Amniotic stem cell (primary cell): ENCODE measurements at regions not wholly inside any gene's neighbourhood (a gene's known extent, or its start where the extent isn't known, plus 50 kb on each side); places are given as distances from the start of the nearest gene placed in this dataset.

ENCODE experiments used
- DNase-seq: peaks from one replicate; lab custom pipeline; 2025; lab: John Stamatoyannopoulos, UW

DNA sequence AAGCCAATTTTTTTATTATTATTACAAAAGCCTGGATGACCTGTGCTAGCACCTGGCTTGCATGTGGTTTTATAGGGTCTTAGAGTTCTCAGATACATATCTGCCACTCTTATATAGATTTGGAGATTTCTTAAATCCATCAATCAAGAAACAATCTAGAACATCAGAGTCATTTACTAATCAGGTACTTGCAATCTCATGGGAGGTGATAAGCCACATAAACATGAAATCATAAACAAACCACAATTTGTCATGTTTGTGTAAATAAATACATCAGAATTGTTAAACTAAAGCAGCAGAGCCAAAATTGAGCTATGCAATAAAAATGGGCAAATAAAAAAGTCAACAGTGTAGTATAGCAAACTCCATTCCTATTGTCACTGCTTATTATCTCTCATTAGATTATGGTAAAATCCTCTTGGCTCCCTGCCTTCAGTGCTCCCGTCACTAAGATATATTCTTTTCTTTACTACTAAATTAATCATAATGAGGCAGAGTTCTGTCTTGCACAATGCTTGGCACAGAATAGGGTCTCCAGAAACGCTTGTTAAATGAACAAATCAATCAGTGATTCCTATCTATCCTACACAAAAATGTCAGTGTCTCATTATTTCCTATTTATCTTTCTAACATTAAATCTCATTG, 108.7 kb upstream of the TTC29 start:
- no peak for DNase-seq

DNA sequence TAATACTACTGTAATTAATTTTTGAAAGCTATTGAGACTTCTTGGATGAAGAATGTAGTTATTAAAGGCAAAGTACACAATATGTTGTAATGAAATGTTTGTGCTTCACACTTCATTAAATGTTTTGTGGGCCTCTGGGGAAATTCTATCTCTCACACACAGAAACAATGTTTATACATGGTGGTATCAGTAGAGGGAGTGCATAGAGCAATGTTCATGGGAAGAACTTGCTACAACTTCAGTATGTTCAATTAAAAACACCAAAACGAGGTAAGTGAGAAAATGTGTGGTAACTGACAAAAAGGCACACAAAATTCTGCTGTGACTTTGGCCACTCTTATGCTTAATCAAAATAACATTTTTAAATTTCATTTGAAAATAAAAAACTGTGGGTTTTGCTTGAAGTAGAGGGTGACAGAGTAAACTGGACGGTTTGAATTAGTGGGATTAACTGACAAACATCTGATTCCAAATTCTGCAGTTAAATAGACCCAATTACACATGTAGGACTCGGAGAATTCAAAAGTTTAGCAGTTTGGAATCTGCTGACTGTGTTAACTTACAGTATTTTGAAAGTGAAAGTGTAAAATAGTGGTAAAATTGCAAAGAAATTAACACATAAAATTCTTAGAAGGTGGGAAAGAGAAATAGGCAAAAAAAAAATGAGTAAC, 111.4 kb upstream of the TTC29 start:
- DNase-seq = no peak

DNA sequence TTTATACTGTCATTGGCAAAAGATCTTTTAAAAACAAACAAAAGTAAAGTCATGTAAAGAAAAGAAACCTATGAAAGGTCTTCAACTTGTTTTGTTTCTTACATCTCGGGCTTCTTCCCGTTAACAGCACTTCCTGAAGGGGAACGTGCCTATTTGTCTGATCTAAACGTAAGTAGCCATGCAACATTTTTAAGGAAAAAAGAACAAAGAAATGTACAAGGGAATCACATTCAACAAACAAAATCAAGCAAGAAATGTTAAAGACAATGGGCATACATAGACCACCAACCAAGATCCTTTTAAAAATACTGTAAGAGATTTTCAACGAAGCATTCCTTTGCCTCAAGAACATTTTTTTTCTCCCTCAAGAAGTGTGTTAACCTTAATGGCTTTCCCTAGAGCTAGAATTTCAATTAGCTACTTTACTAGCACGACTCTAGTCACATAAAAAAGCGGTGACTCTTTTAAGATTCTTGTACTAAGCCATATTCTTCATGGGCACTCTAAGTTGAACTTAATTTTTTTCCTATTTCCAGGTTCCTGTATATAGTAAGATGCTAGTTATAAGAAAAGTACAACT, 112.0 kb upstream of the TTC29 start:
- DNase-seq = no peak

DNA sequence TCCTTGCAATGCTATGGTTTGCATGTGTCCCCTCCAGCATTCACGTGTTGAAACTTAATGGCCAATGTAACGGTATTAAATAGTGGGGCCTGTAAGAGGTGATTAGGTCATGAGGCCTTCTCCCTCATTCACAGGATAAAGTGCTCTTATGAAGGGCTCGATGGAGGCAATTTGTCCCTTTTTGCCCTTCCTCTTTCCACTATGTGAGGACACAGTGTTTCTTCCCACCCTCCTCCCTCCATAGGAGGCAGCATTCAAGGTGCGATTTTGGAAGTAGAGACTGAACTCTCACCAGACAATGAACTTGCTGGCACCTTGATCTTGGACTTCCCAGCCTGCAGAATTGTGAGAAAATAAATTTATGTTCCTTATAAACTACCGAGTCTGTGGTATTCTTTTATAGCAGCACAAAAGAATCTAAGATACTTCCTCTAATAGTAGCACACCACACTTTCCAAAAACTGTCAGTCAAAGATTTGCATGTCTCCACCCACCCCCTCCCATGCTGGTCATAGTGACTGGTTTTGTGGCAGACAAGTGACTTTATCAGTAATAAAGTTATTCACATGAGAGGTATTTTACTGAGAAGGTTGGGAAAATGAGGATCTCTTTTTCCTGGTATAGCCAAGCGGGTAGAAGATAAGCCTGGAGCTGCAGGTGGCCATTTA, 113.5 kb upstream of the TTC29 start:
- DNase-seq = no peak

DNA sequence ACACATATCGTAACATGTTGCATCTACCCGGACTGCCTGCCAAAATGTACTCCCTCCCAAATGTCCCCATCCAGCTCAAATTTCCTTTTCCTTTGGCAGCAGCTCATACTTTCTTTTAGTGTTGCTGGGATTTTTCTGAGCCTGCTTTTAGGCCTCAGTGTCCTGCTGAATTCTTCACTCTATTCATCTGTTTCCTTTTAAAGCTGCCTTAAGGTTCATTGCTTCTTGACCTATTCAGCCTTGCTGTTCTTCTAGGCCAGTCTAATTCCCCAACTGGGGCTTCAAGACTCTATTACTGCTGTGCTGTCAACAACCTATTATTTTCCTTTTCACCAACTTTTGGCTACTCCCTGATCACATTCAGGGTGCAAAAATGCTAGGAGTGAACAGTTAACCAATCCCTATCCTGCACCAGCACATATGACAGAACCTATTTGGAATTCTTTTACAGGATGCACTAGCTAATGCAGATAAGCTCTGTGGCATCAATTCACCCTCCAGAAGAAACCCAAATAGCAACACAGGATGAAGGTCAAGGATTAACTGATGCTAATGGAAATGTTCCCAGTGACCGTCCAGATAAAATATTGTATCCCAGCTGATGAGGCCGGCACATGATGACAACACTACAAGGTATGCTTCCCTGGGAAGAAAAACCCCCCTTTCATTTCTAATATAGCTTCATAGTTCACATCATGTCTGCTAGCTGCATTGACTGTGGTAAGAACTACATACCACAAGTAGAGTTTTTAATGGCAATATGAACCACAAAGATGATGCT, 114.7 kb upstream of the TTC29 start:
- DNase-seq = peak; percentile 60

DNA sequence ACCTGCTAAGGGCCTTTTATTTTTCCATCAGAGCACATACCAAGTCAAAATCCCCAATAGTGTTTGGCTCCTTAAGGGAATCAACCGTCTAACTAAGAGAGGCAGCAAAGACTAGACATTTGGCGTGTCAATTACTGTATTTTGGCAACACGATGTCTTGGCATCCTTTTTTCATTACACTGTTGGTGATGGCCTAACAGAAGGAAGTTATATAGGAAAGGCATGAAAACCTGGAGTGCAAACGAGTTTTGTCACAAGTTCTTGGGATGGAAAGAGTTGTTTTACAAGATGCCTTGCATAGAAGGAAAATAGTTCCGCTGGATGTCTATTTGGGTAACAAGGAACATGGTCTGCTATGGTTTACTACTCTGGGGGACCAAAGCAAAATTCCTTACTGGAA, 119.2 kb upstream of the TTC29 start:
- DNase-seq = no peak

DNA sequence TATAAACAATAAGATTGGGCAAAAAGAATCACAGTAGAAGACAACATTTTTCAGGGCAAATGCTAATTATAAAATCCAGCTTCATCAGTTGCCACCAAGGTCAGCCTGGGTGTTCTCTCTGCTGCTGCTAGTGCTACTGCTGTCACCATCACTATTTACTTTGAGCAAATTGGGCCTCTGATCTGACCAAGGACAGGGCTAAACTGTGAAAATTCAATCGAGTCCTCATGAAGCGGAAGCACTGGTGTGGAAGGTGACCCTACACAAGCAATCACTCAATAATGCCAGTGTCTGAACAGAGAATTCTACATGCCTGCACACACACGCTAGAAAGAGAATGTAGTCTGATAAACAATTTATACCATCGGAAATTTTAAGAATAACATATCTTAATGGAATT, 122.9 kb upstream of the TTC29 start:
- DNase-seq = no peak

DNA sequence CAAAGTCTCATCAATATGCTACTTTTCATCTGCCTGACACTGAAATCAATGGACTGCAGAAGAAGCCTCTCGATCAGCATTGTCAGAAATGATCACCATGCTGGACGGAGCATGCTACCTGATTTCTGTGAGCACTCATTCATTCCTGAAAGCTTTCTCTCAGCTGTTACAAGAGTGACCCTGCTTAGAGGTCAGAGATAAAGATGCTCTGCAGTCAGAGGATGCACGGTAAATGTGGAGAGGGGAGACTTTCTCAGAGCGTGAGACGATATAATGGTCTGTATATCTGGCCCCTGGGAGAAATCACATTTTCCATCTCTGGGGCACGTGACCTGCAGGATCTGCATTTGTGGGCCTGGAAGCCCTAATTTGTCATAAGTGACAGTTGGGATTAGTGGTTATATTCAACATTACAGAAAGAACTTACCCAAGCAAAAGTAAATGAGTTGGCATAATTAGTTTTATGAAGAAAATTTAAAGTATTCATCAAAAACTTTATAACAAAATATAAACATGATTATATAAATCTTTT, 125.6 kb upstream of the TTC29 start:
- DNase-seq = no peak

DNA sequence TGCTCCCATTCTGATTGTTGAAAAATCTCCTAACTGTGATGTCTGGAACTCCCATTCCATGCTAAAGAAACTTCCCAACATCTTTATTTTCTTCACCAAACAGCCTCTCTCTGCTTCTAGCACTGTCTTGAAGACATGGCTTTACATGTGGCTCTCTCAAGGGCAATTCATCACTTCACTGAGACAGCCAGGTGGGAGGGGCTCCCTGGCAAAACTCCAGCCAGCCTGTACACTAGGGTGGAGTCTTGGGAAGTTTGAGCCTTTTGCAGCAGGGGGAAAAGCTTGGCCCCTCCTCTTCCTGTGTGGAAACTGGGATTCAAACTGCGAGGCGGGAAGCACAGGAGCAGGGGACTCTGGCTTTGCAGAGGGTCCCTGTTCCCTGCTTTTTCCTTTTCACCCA, 130.5 kb upstream of the TTC29 start:
- no peak for DNase-seq

DNA sequence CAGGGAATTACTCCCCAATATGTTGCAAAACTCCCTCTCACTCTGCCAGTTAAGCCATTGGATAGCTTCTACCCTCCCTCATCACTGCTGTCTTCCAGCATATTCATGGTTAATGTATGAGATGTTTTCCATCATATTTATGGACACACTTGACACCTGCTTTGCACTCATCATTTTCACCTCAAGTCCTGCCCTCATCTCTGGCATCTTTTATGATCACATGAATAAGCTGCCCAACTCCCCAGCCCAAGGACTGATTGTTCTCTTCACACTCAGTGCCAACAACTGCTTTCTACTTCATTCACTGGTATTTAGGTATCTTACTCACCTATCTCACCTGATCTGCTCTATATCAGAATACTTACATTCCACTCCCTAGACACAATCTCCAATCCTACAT, 131.1 kb upstream of the TTC29 start:
- no peak for DNase-seq

DNA sequence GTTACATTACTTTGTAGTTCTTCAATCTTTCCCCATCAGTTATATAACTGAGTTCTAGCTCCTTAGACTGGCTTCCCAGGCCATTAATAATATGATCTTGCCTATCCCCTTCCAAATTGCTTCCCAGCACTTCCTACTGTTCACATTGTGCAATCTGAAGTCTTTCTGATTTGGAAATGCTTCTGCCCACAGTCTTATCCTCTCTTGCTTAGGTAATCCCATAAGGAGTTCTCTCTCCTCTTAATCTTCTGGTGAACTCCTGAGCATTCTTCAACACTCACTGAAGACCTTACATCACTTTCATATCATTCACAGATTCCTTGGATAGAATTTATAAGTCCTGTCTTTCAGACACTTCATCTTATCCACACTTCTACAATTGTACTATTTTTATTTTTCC, 132.7 kb upstream of the TTC29 start:
- DNase-seq = no peak

DNA sequence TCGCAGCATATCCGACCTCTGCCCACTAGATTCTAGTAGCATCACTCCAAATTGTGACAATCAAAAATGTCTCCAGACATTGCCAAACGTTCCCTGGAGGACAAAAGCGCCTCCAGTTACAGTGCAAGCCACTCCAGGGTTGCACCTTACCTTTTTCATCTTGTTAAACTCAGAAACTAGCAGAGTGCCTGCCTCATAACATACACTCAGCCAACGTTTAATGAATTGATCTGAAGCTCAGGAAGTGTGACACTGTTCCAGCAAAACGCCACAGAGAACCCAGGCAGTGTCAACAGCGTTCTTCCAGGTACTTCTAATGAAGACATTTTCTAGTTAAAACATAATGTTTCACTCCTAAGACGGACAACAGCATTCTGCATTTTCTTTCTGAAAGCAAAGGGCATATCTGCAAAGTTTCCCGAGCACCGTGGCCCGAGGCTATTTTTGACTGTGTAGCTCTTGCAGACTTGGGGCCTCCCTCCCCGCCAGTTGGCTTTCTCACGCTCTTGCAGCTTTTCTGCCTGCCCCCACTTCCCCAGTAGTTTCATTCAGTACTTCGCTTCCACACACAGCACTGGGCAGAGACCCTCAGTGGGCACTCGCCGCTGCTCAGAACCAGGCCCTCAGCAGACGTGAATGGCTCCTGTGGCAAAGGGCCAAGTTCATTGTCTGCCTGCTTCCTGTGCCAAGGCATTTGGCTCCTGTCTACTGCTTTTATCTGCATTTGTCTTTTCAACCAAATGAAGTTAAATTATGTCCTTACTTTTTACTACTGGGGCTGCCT, 133.4 kb upstream of the TTC29 start:
- no peak for DNase-seq

DNA sequence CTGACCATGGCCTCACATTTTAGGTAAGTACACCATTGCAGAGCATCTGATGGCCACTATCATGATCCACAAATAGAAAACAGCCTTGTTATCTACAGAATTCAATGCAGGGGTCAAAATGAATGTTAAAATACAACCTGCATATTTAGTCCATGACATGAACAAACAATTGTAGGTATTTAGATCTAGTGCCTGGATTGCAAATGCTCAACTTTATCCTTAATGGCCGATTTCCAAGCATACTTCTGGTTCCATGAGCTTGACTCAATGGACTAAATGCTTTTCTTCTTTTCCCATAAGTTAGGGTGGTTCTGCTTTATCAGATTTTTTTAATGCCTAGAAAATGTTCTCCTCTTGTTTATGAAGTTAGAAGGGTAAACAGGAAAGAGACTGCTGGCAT, 139.2 kb upstream of the TTC29 start:
- DNase-seq = no peak

DNA sequence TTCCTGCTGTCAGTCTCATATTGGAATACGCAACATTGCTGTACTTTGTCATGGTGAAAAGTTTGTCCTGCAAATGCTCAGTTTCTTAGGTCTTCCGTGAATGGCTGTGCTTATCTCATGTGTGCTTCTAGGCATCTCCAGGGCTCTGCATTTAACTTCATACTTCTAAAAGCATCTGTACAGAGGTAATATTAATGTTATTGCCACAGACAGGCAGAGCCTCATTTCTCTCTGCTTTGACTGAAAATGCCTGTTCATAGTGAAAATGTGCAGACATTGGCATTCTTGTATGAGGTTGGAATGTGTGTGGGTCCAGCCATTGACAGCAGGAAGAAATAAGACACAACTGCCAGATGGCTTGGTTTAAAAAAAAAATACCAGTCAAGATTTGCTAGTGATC, 140.1 kb upstream of the TTC29 start:
- DNase-seq = no peak

DNA sequence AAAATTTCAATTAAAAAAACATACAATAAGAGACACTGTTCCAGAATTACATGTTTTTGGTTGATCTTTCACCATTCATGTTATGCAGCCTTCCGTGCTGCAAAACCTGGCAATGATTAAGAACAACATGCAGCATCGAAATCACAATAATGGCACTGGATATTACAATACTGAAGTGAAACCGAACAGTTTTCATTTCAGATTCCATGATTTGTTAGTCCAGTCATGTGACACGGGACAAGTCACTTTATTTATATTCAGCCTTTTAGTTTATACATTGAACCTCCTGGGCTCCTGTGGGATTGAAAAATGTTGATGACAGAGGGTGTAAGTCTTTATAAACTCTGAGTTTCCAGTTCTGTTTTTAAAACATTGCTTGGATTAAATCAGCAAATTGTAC, 142.5 kb upstream of the TTC29 start:
- no peak for DNase-seq

DNA sequence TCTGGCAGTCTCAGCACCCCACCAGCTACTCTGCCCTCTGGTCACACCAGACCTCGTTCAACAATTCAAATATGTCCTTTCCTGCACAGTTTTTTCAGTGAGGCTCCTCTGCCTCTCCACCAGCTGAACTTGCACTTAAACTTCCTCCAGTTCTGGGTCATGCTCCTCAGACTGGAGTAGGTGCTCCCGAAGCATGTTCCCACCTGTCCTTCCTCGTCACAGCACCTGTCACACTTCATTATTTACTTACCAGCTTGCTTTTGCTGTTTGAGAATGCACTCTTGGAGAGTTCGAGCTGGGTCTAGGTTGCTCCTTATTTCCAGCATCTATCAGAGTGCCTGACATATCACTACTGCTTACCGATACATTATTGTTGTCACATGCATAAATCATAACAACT, 144.8 kb upstream of the TTC29 start:
- DNase-seq = no peak

DNA sequence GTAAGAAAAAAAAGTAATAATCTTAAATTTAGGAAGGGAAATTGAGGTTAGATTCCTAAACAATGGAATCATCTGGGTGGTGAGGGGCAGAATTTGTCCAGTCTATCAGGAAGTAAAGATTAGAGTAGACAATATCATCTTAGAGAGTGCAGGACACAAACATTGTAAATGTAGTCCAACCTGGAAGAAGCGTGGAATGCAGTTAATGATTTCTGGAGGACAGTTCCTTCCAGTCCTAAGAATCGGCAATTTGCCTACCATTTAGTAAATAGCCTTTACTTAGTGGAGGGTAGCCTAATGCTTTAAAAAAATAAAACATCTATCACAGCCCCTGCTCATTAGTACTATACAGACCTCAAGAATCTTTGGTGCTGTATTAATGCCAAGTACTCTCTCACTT, 147.5 kb upstream of the TTC29 start:
- no peak for DNase-seq

DNA sequence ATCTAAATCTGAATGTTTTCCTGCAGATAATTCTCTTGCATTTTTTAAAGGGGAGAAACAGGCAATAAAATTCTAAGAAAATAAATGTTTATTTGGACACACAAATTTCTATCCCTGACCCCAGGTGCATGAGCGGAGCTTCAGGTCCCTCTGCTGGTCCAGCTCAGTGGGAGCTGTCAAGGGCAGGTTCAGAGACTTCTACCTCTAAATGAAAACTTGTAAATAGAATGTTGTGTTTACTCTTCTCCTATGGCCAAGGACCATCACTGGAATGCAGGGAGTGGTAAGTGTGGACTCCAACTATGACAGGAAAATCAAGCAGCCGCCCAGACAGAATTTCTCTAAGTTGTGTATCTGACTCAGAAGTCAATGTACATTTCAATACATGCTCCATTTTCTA, 148.6 kb upstream of the TTC29 start:
- DNase-seq = no peak

DNA sequence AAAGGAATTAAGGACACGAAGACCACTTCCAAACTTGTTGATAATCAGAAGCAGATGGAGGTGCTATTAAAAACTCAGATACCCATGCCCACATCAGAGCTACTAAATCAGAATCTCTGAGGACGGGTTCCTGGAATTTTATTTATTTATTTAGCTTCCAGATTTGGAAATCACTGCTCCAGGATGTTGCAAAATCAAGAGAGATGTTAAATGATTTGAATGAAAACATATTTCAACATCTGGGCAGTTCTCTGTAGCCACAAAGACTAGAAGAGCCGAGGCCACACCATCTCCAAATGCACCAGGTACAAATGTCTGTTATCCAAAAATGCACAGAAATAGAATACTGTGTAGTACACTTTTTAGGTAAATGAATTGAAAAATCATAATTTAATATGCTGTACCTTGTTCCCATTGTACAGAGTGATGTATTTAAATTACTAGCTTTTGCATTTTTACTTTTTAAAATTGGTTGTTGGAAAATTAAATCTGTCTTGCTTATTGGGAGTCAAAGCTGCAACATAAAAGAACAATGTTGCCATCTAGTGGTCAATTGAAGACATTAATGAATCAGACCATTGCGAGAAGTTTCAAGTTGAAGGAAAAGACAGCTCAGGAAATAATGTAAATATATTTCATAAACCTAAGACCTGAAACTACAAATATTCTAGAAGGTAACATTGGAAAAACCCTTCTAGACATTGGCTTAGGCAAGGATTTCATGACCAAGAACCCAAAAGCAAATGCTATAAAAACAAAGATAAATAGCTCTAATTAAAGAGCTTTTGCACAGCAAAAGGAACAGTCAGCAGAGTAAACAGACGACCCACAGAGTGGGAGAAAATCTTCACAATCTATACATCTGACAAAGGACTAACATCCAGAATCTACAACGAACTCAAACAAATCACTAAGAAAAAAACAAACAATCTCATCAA, 151.3 kb upstream of the TTC29 start:
- DNase-seq = no peak

DNA sequence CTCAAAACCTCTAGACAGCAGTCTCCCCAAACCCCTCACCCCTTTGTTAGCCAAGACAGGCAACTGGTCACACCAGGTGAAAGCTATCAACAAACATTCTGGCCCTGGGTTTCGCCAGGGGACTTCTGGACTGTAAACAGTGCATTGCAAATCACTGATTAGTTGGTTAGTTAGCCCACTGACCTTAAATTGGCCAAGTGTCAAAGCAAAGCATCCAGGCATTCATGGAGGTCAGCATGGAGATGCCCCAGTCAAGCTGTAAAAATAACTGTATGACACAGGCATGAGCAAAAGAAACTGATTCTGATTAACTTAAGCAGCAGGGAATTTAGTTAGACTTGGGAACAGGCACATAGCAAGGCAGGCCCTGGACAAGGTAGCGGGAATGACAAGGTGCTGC, 156.0 kb upstream of the TTC29 start:
- no peak for DNase-seq
